ENCODE measurements at regions not wholly inside any gene's neighbourhood (a gene's known extent, or its start where the extent isn't known, plus 50 kb on each side); places are given as distances from the start of the nearest gene placed in this dataset.

- TF ChIP-seq NANOG (IDR thresholded peaks at IDR 0.05; ENCODE audit: borderline replicate concordance) (no peak), EZH2phosphoT487 (IDR thresholded peaks at IDR 0.05; ENCODE audit: unreplicated experiment) (no peak), REST (IDR thresholded peaks at IDR 0.05; ENCODE audit: unreplicated experiment) (no peak), ETS1 (IDR thresholded peaks at IDR 0.05) (no peak)
These were observed 1535.8 kb downstream of the TSPY10 start (continued) for GRCh38 chrY:11063486-11063885.

GRCh38 chrY:11063960-11064359 lies 1536.3 kb downstream of the TSPY10 start:
- no peak for ATAC-seq
- Histone ChIP-seq H3K36me3 (ENCODE audit: insufficient read depth) (no peaks in the 10 kb centered on the region), H3K4me1 (ENCODE audit: insufficient read depth) (no peaks in the 10 kb centered on the region), H3K9me2 (ENCODE audit: insufficient read depth) (no peaks in the 10 kb centered on the region), H3K79me2 (replicated peaks; ENCODE audit: insufficient read depth) (no peaks in the 10 kb centered on the region), H3K4me3 (no peak overlapping the region), H3K27me3 (ENCODE audit: insufficient read depth) (no peaks in the 10 kb centered on the region), H2AFZ (no peak overlapping the region), H3F3A (replicated peaks; ENCODE audit: low read depth) (no peaks in the 10 kb centered on the region), H4K20me1 (replicated peaks; ENCODE audit: insufficient read depth) (no peaks in the 10 kb centered on the region), H3K27ac (ENCODE audit: low read depth) (no peak overlapping the region), H3K4me2 (no peak overlapping the region)
- no peak for TF ChIP-seq NANOG (IDR thresholded peaks at IDR 0.05; ENCODE audit: borderline replicate concordance)
- no peak for TF ChIP-seq POLR2AphosphoS5 (IDR thresholded peaks at IDR 0.05; ENCODE audit: low read depth)
- TF ChIP-seq ZNF331 (CRISPR knock-in tag; IDR thresholded peaks at IDR 0.05; ENCODE audit: low read depth): no peak
- TF ChIP-seq JUNB (IDR thresholded peaks at IDR 0.05; ENCODE audit: unreplicated experiment): no peak
- no peak for TF ChIP-seq REST (IDR thresholded peaks at IDR 0.05; ENCODE audit: unreplicated experiment)
- H3K4me3 Mint-ChIP-seq: no peak overlapping the region
- no peaks in the 10 kb centered on the region for H3K4me1 Mint-ChIP-seq
- H3K27ac Mint-ChIP-seq: no peak overlapping the region
- H3K27me3 Mint-ChIP-seq (ENCODE audit: insufficient read depth, low read depth, poor library complexity): peaks cover 8% of the 10 kb centered on the region
- H3K36me3 Mint-ChIP-seq (ENCODE audit: low read depth): peaks cover 26% of the 10 kb centered on the region; the same call in 2 of the 3 replicates
- H3K9me3 Mint-ChIP-seq: peaks cover 72% of the 10 kb centered on the region
- DNase-seq (ENCODE audit: low spot score): no peak
